Upper lobe of left lung (tissue), 6 donors: ENCODE measurements at regions not wholly inside any gene's neighbourhood (a gene's known extent, or its start where the extent isn't known, plus 50 kb on each side); places are given as distances from the start of the nearest gene placed in this dataset.
A peak's percentile ranks its signal among the peaks of the same experiment; 100 is the strongest.
"Not testable (repeated sequence)": the region's sequence is repeated elsewhere in the genome, so short reads cannot be mapped to it uniquely, and the experiment has no call there.

Experiments
- ATAC-seq, 2 donors: fragments of 200-7000 bp; cut with Tn5 transposase; one replicate each; pipeline ENCODE4 v1.9.1; 2022; ENCODE audit warnings: mild to moderate bottlenecking in 2 of 2, moderate library complexity in 2 of 2; ENCODE audit not compliant: low FRiP score in 2 of 2
- DNase-seq, 2 donors: peaks; one replicate each; pipeline ENCODE4 v3.0.0-alpha.2; 2019 to 2020
- H3K27ac ChIP-seq, 4 donors: fragments of 200-600 bp; sonication (generic); one replicate each; pipeline ENCODE4 v1.5.1; 2016 to 2019
- H3K27me3 ChIP-seq, 4 donors: fragments of 200-600 bp; sonication (generic); one replicate each; pipeline ENCODE4 v1.5.1; 2017 to 2019
- H3K36me3 ChIP-seq, 4 donors: fragments of 200-600 bp; sonication (generic); one replicate each; pipeline ENCODE4 v1.5.1; 2016 to 2019
- H3K4me1 ChIP-seq, 4 donors: fragments of 200-600 bp; sonication (generic); one replicate each; pipeline ENCODE4 v1.5.1; 2018 to 2019
- H3K4me3 ChIP-seq, 4 donors: fragments of 200-600 bp; sonication (generic); one replicate each; pipeline ENCODE4 v1.5.1; 2017 to 2019; ENCODE audit warnings: mild to moderate bottlenecking in 2 of 4, moderate library complexity in 1 of 4
- H3K9me3 ChIP-seq, 4 donors: fragments of 200-600 bp; sonication (generic); one replicate each; pipeline ENCODE4 v1.5.1; 2018 to 2019
- EP300 ChIP-seq, 4 donors: sonication (generic); formaldehyde crosslinking; IDR thresholded peaks; one replicate each; pipeline ENCODE4 v1.5.1; 2017; ENCODE audit warnings: antibody characterized with exemption in 4 of 4, control low read depth in 2 of 4
- POLR2A ChIP-seq, 4 donors: fragments of 450-650 bp; IDR thresholded peaks; one replicate each; pipeline ENCODE4 v1.5.1; 2016 to 2017; ENCODE audit warnings: antibody characterized with exemption in 4 of 4, mild to moderate bottlenecking in 2 of 4
- POLR2AphosphoS5 ChIP-seq, 2 donors: sonication (generic); formaldehyde crosslinking; IDR thresholded peaks; one replicate each; pipeline ENCODE4 v1.5.1; 2017; ENCODE audit warnings: antibody characterized with exemption in 2 of 2
- WGBS, 2 donors: methylation state at CpG; one replicate each; pipeline ENCODE4 v1.1.5; 2017 to 2018; 5-methylcytosine and 5-hydroxymethylcytosine counted together
- TF ChIP-seq, protein P1 (sequence below), 6 experiments: fragments of 450-650 bp in 4 of 6; fragments of 200-600 bp in 2 of 6; sonication (generic) in 2 of 6; IDR thresholded peaks; one replicate each; pipeline ENCODE4 v1.5.1; 2016 to 2019; ENCODE audit warnings: antibody characterized with exemption in 6 of 6
- donor health status: DM: no; HTN: no; CAD: no; lungs with moderate emphysema.
- donor health status: DM: no; HTN: yes; CAD: no; lungs with severe emphysema.

DNA sequence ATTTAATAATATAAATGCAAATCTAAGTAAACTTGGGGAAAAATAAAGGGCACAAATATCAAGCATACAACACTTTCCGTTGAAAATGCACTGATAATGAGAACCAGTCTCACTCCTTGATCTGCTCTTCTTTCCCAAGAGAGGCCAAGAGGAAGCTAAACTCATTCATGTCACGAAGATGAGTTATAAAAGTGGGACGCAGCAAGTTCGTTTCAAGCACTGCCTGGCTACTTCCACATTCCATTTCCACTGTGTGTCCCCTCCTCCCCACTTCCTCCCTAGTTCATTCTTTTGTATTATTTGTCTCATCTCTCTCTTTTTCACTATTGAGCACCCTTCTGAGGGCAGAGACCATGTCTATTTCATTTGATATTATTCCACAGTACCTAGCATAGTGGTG lies 158.1 kb downstream of the SLC24A2 start:
- peak in 1 of 2 donors; percentile 34 for ATAC-seq

GRCh38 chr9:19629488-19629887 lies 159.3 kb downstream of the SLC24A2 start:
- DNase-seq = no peak
- no peaks in the 10 kb centered on the region for H3K36me3 ChIP-seq
- no peaks in the 10 kb centered on the region for H3K27me3 ChIP-seq
- no peaks in the 10 kb centered on the region for H3K9me3 ChIP-seq
- no peaks in the 10 kb centered on the region for H3K4me1 ChIP-seq
- 41 to 44% methylated on average over 3 of the region's 3 CpGs for WGBS, 2 donors
- TF ChIP-seq POLR2A (IDR thresholded peaks at IDR 0.05) (no peak), POLR2AphosphoS5 (IDR thresholded peaks at IDR 0.05) (no peak)
- TF ChIP-seq, protein P1, sequence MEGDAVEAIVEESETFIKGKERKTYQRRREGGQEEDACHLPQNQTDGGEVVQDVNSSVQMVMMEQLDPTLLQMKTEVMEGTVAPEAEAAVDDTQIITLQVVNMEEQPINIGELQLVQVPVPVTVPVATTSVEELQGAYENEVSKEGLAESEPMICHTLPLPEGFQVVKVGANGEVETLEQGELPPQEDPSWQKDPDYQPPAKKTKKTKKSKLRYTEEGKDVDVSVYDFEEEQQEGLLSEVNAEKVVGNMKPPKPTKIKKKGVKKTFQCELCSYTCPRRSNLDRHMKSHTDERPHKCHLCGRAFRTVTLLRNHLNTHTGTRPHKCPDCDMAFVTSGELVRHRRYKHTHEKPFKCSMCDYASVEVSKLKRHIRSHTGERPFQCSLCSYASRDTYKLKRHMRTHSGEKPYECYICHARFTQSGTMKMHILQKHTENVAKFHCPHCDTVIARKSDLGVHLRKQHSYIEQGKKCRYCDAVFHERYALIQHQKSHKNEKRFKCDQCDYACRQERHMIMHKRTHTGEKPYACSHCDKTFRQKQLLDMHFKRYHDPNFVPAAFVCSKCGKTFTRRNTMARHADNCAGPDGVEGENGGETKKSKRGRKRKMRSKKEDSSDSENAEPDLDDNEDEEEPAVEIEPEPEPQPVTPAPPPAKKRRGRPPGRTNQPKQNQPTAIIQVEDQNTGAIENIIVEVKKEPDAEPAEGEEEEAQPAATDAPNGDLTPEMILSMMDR (IDR thresholded peaks at IDR 0.05) = no peak
- no peak for ATAC-seq
- no peak overlapping the region for H3K27ac ChIP-seq
- no peak overlapping the region for H3K4me3 ChIP-seq

More for the DNA sequence above, 158.1 kb downstream of the SLC24A2 start:
- Histone ChIP-seq H3K36me3 (no peaks in the 10 kb centered on the region), H3K27ac (no peak overlapping the region), H3K4me1 (no peaks in the 10 kb centered on the region), H3K4me3 (no peak overlapping the region), H3K9me3 (no peaks in the 10 kb centered on the region), H3K27me3 (no peaks in the 10 kb centered on the region)
- no peak for DNase-seq
- 26 to 43% methylated on average over 4 of the region's 4 CpGs for WGBS, 2 donors
- TF ChIP-seq EP300 (IDR thresholded peaks at IDR 0.05) (no peak), POLR2AphosphoS5 (IDR thresholded peaks at IDR 0.05) (no peak), POLR2A (IDR thresholded peaks at IDR 0.05) (no peak)
- TF ChIP-seq, protein P1 (IDR thresholded peaks at IDR 0.05) = no peak

- not testable (repeated sequence) for H3K27ac ChIP-seq
Measured at GRCh38 chr9:19625426-19625825, 163.4 kb downstream of the SLC24A2 start.

GRCh38 chr9:19624519-19624918 lies 164.3 kb downstream of the SLC24A2 start:
- TF ChIP-seq, protein P1 (IDR thresholded peaks at IDR 0.05) = no peak
- TF ChIP-seq POLR2A (IDR thresholded peaks at IDR 0.05) (no peak), EP300 (IDR thresholded peaks at IDR 0.05) (no peak), POLR2AphosphoS5 (IDR thresholded peaks at IDR 0.05) (no peak)
- Histone ChIP-seq H3K36me3 (no peaks in the 10 kb centered on the region), H3K4me1 (no peaks in the 10 kb centered on the region), H3K9me3 (no peaks in the 10 kb centered on the region), H3K27me3 (no peaks in the 10 kb centered on the region), H3K27ac (no peak overlapping the region), H3K4me3 (no peak overlapping the region)
- no peak for ATAC-seq
- DNase-seq = no peak
- 64 to 68% methylated on average over 3 of the region's 3 CpGs for WGBS, 2 donors

More at GRCh38 chr9:19625426-19625825, 163.4 kb downstream of the SLC24A2 start:
- not testable (repeated sequence) for H3K4me1 ChIP-seq, ATAC-seq, H3K27me3 ChIP-seq, H3K4me3 ChIP-seq, H3K9me3 ChIP-seq, H3K36me3 ChIP-seq, DNase-seq
- 84 to 86% methylated on average over 1 of the region's 1 CpG for WGBS, 2 donors

DNA sequence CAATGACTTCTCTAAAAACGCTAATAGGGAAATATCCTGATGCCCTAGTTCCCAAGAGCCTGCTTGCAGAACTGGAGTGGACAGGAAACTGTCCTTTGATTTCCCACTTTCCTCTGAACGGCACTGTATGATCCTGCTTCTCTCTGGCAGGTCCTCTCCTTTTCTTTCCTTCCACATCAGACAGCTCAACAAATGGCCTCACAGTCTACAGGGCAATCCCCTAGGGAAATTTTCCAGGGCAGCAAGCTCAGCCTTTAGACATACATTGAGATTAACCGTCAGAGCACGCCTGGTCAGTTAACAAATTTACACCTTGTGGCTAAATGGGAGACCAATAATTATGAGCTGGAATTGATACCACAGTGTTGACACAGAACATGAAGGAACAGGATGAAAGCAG lies 164.9 kb downstream of the SLC24A2 start:
- TF ChIP-seq, protein P1 (IDR thresholded peaks at IDR 0.05) = no peak
- Histone ChIP-seq H3K4me1 (no peaks in the 10 kb centered on the region), H3K27me3 (no peaks in the 10 kb centered on the region), H3K4me3 (no peak overlapping the region), H3K27ac (no peak overlapping the region), H3K36me3 (no peaks in the 10 kb centered on the region), H3K9me3 (no peaks in the 10 kb centered on the region)
- WGBS, 2 donors = 44 to 51% methylated on average over 4 of the region's 4 CpGs
- ATAC-seq (no peak), DNase-seq (no peak)
